Caco-2 (cell line): ENCODE measurements at regions not wholly inside any gene's neighbourhood (a gene's known extent, or its start where the extent isn't known, plus 50 kb on each side); places are given as distances from the start of the nearest gene placed in this dataset.

Experiments used
- BruUV-seq: library from RNA; stranded (reverse); fragments of 400-500 nt; replicated peaks from 2 replicates; lab custom pipeline; 2021; lab: Mats Ljungman, UMichigan
- CTCF ChIA-PET: fragments of 300-600 bp; sonication (Branson Sonifier 250); formaldehyde crosslinking; loops from one replicate; lab custom pipeline; 2022; ENCODE audit warnings: antibody characterized with exemption; lab: Charles Lee
- POLR2A ChIA-PET: fragments of 300-600 bp; sonication (Branson Sonifier 250); formaldehyde crosslinking; loops from one replicate; lab custom pipeline; 2022; ENCODE audit warnings: antibody characterized with exemption; lab: Charles Lee
- DNase-seq, 2 experiments: peaks; one replicate each; pipeline versions ENCODE4 v3.0.0 to v3.0.0-alpha.2; 2020 to 2022
- H3K27me3 ChIP-seq: replicated peaks from 2 replicates; pipeline ENCODE4 v1.6.0; 2011; ENCODE audit warnings: low read length; ENCODE audit not compliant: control insufficient read depth, insufficient read depth
- H3K36me3 ChIP-seq: 2 replicates; pipeline ENCODE4 v1.5.1; 2011; ENCODE audit warnings: low read length; ENCODE audit not compliant: control insufficient read depth, insufficient read depth
- H3K4me1 ChIP-seq: fragments of 250-450 bp; sonication (Bioruptor Pico); 2 replicates; pipeline ENCODE4 v1.5.1; 2020; ENCODE audit warnings: mild to moderate bottlenecking
- H3K4me3 ChIP-seq: 2 replicates; pipeline ENCODE4 v1.5.1; 2011; ENCODE audit warnings: low read depth, mild to moderate bottlenecking, control low read depth, low read length
- H3K9me3 ChIP-seq: fragments of 250-450 bp; sonication (Bioruptor Pico); 2 replicates; pipeline ENCODE4 v1.5.1; 2020; ENCODE audit warnings: mild to moderate bottlenecking, moderate library complexity
- H3K27ac Mint-ChIP-seq: one replicate; pipeline ENCODE4 v1.8.0; 2022; ENCODE audit warnings: mixed read lengths; ENCODE audit not compliant: unreplicated experiment
- H3K27me3 Mint-ChIP-seq: one replicate; pipeline ENCODE4 v1.8.0; 2022; ENCODE audit warnings: mixed read lengths; ENCODE audit not compliant: insufficient read depth, unreplicated experiment
- H3K36me3 Mint-ChIP-seq: one replicate; pipeline ENCODE4 v1.8.0; 2022; ENCODE audit warnings: mild to moderate bottlenecking, mixed read lengths; ENCODE audit not compliant: insufficient read depth, unreplicated experiment
- H3K4me1 Mint-ChIP-seq: one replicate; pipeline ENCODE4 v1.8.0; 2022; ENCODE audit warnings: low read depth, mixed read lengths; ENCODE audit not compliant: unreplicated experiment
- H3K4me3 Mint-ChIP-seq: one replicate; pipeline ENCODE4 v1.8.0; 2022; ENCODE audit warnings: mild to moderate bottlenecking, moderate library complexity, mixed read lengths; ENCODE audit not compliant: unreplicated experiment
- H3K9me3 Mint-ChIP-seq: one replicate; pipeline ENCODE4 v1.8.0; 2022; ENCODE audit warnings: mixed read lengths; ENCODE audit not compliant: unreplicated experiment
- CTCF ChIP-seq, 2 experiments: fragments of 200-600 bp in 1 of 2; IDR thresholded peaks; 1 replicate in 1 of 2; 2 replicates in 1 of 2; pipeline versions ENCODE4 v1.5.1 to v1.8.0; 2011 to 2022; ENCODE audit warnings: antibody characterized with exemption in 1 of 2, control low read depth in 1 of 2, inconsistent platforms in 1 of 2, low read depth in 1 of 2, low read length in 1 of 2, mild to moderate bottlenecking in 1 of 2, moderate library complexity in 1 of 2; ENCODE audit not compliant: insufficient read depth in 1 of 2, severe bottlenecking in 1 of 2, unreplicated experiment in 1 of 2
- intact Hi-C: fragments of 100-400 bp; cut with micrococcal nuclease; formaldehyde crosslinking; loops from one replicate; pipeline ENCODE4 v1.10.0; 2022; ENCODE audit not compliant: unreplicated experiment

GRCh38 chr5:53814819-53815218 is 254.4 kb downstream of the NDUFS4 start:
- Histone ChIP-seq H3K27me3 (no peaks in the 10 kb centered on the region), H3K4me3 (no peak overlapping the region), H3K9me3 (no peaks in the 10 kb centered on the region), H3K4me1 (peaks cover 5% of the 10 kb centered on the region; the same call in 1 of the 2 replicates), H3K36me3 (no peaks in the 10 kb centered on the region)
- H3K4me1 Mint-ChIP-seq, result peaks cover 8% of the 10 kb centered on the region
- no peaks in the 10 kb centered on the region for H3K27me3 Mint-ChIP-seq
- BruUV-seq, result no TSS peak
- no peak overlapping the region for H3K4me3 Mint-ChIP-seq
- TF ChIP-seq CTCF (IDR thresholded peaks at IDR 0.05; ENCODE audit: insufficient read depth in 1 of 2, low read depth in 1 of 2, low read length in 1 of 2, severe bottlenecking in 1 of 2, unreplicated experiment in 1 of 2), result no peak
- no peaks in the 10 kb centered on the region for H3K36me3 Mint-ChIP-seq
- no peak overlapping the region for H3K27ac Mint-ChIP-seq
- intact Hi-C loops, result no loop called here
- DNase-seq, result no peak
- H3K9me3 Mint-ChIP-seq, result no peaks in the 10 kb centered on the region
- POLR2A ChIA-PET, result no interaction called here
- CTCF ChIA-PET, result no interaction called here

GRCh38 chr5:53815471-53815870 is 255.0 kb downstream of the NDUFS4 start:
- intact Hi-C loops, result no loop called here
- H3K4me1 ChIP-seq, result peaks cover 5% of the 10 kb centered on the region; the same call in 1 of the 2 replicates
- no peaks in the 10 kb centered on the region for H3K36me3 ChIP-seq
- no peak for DNase-seq
- no peaks in the 10 kb centered on the region for H3K9me3 Mint-ChIP-seq
- no peak for TF ChIP-seq CTCF (IDR thresholded peaks at IDR 0.05; ENCODE audit: insufficient read depth in 1 of 2, low read depth in 1 of 2, low read length in 1 of 2, severe bottlenecking in 1 of 2, unreplicated experiment in 1 of 2)
- H3K4me3 Mint-ChIP-seq, result no peak overlapping the region
- ChIA-PET POLR2A (no interaction called here), CTCF (no interaction called here)
- H3K4me3 ChIP-seq, result no peak overlapping the region
- peaks cover 8% of the 10 kb centered on the region for H3K4me1 Mint-ChIP-seq
- no TSS peak for BruUV-seq
- H3K27ac Mint-ChIP-seq, result no peak overlapping the region
- no peaks in the 10 kb centered on the region for H3K27me3 Mint-ChIP-seq
- no peaks in the 10 kb centered on the region for H3K27me3 ChIP-seq
- H3K9me3 ChIP-seq, result no peaks in the 10 kb centered on the region
- no peaks in the 10 kb centered on the region for H3K36me3 Mint-ChIP-seq

GRCh38 chr5:53817183-53817582 is 256.7 kb downstream of the NDUFS4 start:
- Mint-ChIP-seq H3K27me3 (no peaks in the 10 kb centered on the region), H3K36me3 (no peaks in the 10 kb centered on the region), H3K4me3 (no peak overlapping the region), H3K4me1 (peaks cover 8% of the 10 kb centered on the region), H3K27ac (no peak overlapping the region), H3K9me3 (no peaks in the 10 kb centered on the region)
- ChIA-PET POLR2A (interaction anchor here (0.6 kb wide), 1 partner anchor 33 kb away, joined by 3 read pairs; no protein-coding TSS in a partner anchor), CTCF (interaction anchor here (0.6 kb wide), 1 partner anchor 339 kb away, joined by 3 read pairs; no protein-coding TSS in a partner anchor)
- DNase-seq, result no peak
- H3K36me3 ChIP-seq, result no peaks in the 10 kb centered on the region
- no TSS peak for BruUV-seq
- H3K4me3 ChIP-seq, result no peak overlapping the region
- intact Hi-C loops, result no loop called here
- peaks cover 5% of the 10 kb centered on the region; the same call in 1 of the 2 replicates for H3K4me1 ChIP-seq
- TF ChIP-seq CTCF (IDR thresholded peaks at IDR 0.05; ENCODE audit: insufficient read depth in 1 of 2, low read depth in 1 of 2, low read length in 1 of 2, severe bottlenecking in 1 of 2, unreplicated experiment in 1 of 2), result no peak
- no peaks in the 10 kb centered on the region for H3K27me3 ChIP-seq
- H3K9me3 ChIP-seq, result no peaks in the 10 kb centered on the region
